ENCODE measurements at regions not wholly inside any gene's neighbourhood (a gene's known extent, or its start where the extent isn't known, plus 50 kb on each side); places are given as distances from the start of the nearest gene placed in this dataset.
A peak's percentile ranks its signal among the peaks of the same experiment; 100 is the strongest.

DNA sequence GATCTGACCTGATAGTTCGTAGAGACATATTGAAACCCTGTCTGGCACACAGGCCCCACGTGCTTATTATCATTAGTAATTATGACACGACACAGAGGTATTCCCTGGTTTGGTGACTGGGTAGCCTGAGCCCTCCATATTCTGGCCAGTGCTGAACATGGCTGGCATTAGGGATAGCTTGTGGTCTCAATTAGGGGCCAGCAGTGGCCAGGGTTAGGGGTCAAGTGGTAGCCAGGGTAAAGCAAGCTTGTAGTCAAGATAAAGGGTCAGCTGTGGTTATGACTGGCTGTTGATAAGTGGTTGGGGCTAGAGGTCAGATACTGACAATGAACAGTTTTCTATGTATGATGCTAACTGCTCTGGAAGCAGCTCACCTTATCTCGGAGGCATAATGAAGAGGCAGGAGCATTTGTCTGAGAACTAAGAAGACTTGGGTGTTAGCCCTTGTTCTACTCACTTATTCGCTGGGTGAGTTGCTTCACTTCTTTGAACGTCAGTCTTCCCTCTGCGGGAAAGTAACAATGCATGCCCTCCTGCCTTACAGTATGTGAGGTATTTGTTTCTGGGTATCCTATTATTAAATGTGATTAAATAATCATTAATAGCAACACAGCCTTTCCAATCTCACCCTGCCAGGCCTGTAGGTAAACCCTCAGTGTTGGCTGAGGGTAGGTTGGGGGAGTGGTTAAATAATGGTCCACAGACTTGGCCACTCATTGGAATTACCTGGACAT lies 66.7 kb downstream of the VEGFA start (continued):
- TF ChIP-seq, protein P1, sequence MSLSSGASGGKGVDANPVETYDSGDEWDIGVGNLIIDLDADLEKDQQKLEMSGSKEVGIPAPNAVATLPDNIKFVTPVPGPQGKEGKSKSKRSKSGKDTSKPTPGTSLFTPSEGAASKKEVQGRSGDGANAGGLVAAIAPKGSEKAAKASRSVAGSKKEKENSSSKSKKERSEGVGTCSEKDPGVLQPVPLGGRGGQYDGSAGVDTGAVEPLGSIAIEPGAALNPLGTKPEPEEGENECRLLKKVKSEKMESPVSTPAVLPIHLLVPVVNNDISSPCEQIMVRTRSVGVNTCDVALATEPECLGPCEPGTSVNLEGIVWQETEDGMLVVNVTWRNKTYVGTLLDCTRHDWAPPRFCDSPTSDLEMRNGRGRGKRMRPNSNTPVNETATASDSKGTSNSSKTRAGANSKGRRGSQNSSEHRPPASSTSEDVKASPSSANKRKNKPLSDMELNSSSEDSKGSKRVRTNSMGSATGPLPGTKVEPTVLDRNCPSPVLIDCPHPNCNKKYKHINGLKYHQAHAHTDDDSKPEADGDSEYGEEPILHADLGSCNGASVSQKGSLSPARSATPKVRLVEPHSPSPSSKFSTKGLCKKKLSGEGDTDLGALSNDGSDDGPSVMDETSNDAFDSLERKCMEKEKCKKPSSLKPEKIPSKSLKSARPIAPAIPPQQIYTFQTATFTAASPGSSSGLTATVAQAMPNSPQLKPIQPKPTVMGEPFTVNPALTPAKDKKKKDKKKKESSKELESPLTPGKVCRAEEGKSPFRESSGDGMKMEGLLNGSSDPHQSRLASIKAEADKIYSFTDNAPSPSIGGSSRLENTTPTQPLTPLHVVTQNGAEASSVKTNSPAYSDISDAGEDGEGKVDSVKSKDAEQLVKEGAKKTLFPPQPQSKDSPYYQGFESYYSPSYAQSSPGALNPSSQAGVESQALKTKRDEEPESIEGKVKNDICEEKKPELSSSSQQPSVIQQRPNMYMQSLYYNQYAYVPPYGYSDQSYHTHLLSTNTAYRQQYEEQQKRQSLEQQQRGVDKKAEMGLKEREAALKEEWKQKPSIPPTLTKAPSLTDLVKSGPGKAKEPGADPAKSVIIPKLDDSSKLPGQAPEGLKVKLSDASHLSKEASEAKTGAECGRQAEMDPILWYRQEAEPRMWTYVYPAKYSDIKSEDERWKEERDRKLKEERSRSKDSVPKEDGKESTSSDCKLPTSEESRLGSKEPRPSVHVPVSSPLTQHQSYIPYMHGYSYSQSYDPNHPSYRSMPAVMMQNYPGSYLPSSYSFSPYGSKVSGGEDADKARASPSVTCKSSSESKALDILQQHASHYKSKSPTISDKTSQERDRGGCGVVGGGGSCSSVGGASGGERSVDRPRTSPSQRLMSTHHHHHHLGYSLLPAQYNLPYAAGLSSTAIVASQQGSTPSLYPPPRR (CRISPR knock-in tag; IDR thresholded peaks at IDR 0.05; ENCODE audit: borderline replicate concordance), result peak; percentile 100
- TF ChIP-seq KLF6 (CRISPR knock-in tag; IDR thresholded peaks at IDR 0.05; ENCODE audit: borderline replicate concordance), result peak; percentile 49; the same call in 1 of the 2 replicates
- no peak for TF ChIP-seq RB1 (IDR thresholded peaks at IDR 0.05; ENCODE audit: low read depth)
- peak; percentile 94 for TF ChIP-seq CBFA2T2 (conservative IDR thresholded peaks at IDR 0.05)
- TF ChIP-seq RCOR1 (IDR thresholded peaks at IDR 0.05; ENCODE audit: borderline replicate concordance in 1 of 2, low read depth in 2 of 2, low read length in 2 of 2), result peak; percentile 93 to 100
- TF ChIP-seq, protein P2, sequence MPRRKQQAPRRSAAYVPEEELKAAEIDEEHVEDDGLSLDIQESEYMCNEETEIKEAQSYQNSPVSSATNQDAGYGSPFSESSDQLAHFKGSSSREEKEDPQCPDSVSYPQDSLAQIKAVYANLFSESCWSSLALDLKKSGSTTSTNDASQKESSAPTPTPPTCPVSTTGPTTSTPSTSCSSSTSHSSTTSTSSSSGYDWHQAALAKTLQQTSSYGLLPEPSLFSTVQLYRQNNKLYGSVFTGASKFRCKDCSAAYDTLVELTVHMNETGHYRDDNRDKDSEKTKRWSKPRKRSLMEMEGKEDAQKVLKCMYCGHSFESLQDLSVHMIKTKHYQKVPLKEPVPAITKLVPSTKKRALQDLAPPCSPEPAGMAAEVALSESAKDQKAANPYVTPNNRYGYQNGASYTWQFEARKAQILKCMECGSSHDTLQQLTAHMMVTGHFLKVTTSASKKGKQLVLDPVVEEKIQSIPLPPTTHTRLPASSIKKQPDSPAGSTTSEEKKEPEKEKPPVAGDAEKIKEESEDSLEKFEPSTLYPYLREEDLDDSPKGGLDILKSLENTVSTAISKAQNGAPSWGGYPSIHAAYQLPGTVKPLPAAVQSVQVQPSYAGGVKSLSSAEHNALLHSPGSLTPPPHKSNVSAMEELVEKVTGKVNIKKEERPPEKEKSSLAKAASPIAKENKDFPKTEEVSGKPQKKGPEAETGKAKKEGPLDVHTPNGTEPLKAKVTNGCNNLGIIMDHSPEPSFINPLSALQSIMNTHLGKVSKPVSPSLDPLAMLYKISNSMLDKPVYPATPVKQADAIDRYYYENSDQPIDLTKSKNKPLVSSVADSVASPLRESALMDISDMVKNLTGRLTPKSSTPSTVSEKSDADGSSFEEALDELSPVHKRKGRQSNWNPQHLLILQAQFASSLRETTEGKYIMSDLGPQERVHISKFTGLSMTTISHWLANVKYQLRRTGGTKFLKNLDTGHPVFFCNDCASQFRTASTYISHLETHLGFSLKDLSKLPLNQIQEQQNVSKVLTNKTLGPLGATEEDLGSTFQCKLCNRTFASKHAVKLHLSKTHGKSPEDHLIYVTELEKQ (CRISPR knock-in tag; IDR thresholded peaks at IDR 0.05), result no peak
- TF ChIP-seq ILK (tag; IDR thresholded peaks at IDR 0.05; ENCODE audit: borderline replicate concordance, low read depth), result no peak
- no peak for TF ChIP-seq ZNF174 (CRISPR knock-in tag; IDR thresholded peaks at IDR 0.05)
- TF ChIP-seq BRD4 (IDR thresholded peaks at IDR 0.05), result no peak
- TF ChIP-seq MIER1 (IDR thresholded peaks at IDR 0.05; ENCODE audit: low read depth), result no peak
- peak; percentile 70 for TF ChIP-seq BHLHE40 (IDR thresholded peaks at IDR 0.05; ENCODE audit: low read length)
- no peak for TF ChIP-seq ARID2 (IDR thresholded peaks at IDR 0.05)
- TF ChIP-seq U2AF2 (optimal IDR thresholded peaks at IDR 0.05; ENCODE audit: low read depth, low read length), result no peak
- TF ChIP-seq ZNF239 (CRISPR knock-in tag; IDR thresholded peaks at IDR 0.05), result no peak
- TF ChIP-seq CREM (IDR thresholded peaks at IDR 0.05; ENCODE audit: low read depth), result peak; percentile 72
- TF ChIP-seq, protein P3, sequence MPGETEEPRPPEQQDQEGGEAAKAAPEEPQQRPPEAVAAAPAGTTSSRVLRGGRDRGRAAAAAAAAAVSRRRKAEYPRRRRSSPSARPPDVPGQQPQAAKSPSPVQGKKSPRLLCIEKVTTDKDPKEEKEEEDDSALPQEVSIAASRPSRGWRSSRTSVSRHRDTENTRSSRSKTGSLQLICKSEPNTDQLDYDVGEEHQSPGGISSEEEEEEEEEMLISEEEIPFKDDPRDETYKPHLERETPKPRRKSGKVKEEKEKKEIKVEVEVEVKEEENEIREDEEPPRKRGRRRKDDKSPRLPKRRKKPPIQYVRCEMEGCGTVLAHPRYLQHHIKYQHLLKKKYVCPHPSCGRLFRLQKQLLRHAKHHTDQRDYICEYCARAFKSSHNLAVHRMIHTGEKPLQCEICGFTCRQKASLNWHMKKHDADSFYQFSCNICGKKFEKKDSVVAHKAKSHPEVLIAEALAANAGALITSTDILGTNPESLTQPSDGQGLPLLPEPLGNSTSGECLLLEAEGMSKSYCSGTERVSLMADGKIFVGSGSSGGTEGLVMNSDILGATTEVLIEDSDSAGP (CRISPR knock-in tag; IDR thresholded peaks at IDR 0.05), result no peak
- TF ChIP-seq LEF1 (IDR thresholded peaks at IDR 0.05), result peak; percentile 45; the same call in 1 of the 2 replicates
- TF ChIP-seq XRCC3 (IDR thresholded peaks at IDR 0.05), result no peak
- no peak for TF ChIP-seq PRPF4 (IDR thresholded peaks at IDR 0.05; ENCODE audit: insufficient read depth, low read depth, low read length, poor library complexity, severe bottlenecking)

Data from K562 (cell line).